HepG2 (cell line): ENCODE measurements at regions not wholly inside any gene's neighbourhood (a gene's known extent, or its start where the extent isn't known, plus 50 kb on each side); places are given as distances from the start of the nearest gene placed in this dataset.
"Not testable (repeated sequence)": the region's sequence is repeated elsewhere in the genome, so short reads cannot be mapped to it uniquely, and the experiment has no call there.

ENCODE experiments used
- ATAC-seq: fragments of 200-7000 bp; cut with Tn5 transposase; 3 replicates; pipeline ENCODE4 v1.9.1; 2020; ENCODE audit warnings: mild to moderate bottlenecking, moderate library complexity
- BruUV-seq: library from RNA; stranded (reverse); fragments of 400-500 nt; replicated peaks from 2 replicates; lab custom pipeline; 2021; lab: Mats Ljungman, UMichigan
- CTCF ChIA-PET: fragments of 300-600 bp; formaldehyde crosslinking; extraction: SDS; loops from one replicate; lab custom pipeline; 2021; ENCODE audit warnings: low total read pairs, inconsistent platforms, low intra/inter-chr PET ratio; lab: Yijun Ruan, JAX
- POLR2A ChIA-PET: fragments of 350-600 bp; sonication (Branson Sonifier 250); formaldehyde crosslinking; loops from one replicate; lab custom pipeline; 2020; ENCODE audit warnings: antibody characterized with exemption, inconsistent platforms; lab: Yijun Ruan, JAX
- DNase-seq: peaks from one replicate; pipeline ENCODE4 v3.0.0-alpha.2; 2015; ENCODE audit warnings: low spot score
- FAIRE-seq: peaks from 3 replicates; lab custom pipeline; 2011; peaks lifted over from hg19 to GRCh38; lab: Jason Lieb, UNC
- H2AFZ ChIP-seq: one replicate; pipeline ENCODE4 v1.6.1; 2011; ENCODE audit warnings: low read length, inconsistent platforms
- H3K27ac ChIP-seq: fragments of 300-600 bp; 3 replicates; pipeline ENCODE4 v1.8.0; 2011; ENCODE audit warnings: mixed run types, mild to moderate bottlenecking, mixed read lengths, low read length, inconsistent platforms; ENCODE audit not compliant: insufficient read depth; ENCODE audit errors: extremely low read length
- H3K27me3 ChIP-seq, 2 experiments: fragments of 200-600 bp in 1 of 2; 2 replicates in 1 of 2; 3 replicates in 1 of 2; pipeline versions ENCODE4 v1.6.0 to v1.8.0; 2011; ENCODE audit warnings: low read length in 2 of 2, mild to moderate bottlenecking in 2 of 2, moderate library complexity in 2 of 2, inconsistent platforms in 1 of 2; ENCODE audit not compliant: insufficient read depth in 2 of 2, control insufficient read depth in 1 of 2
- H3K36me3 ChIP-seq, 2 experiments: fragments of 200-600 bp in 1 of 2; replicated peaks in 1 of 2; 2 replicates in 1 of 2; 3 replicates in 1 of 2; pipeline versions ENCODE4 v1.5.1 to v1.8.0; 2011; ENCODE audit warnings: low read length in 2 of 2, inconsistent platforms in 1 of 2; ENCODE audit not compliant: insufficient read depth in 2 of 2, control insufficient read depth in 1 of 2
- H3K4me1 ChIP-seq: 2 replicates; pipeline ENCODE4 v1.5.1; 2012; ENCODE audit warnings: low read length, inconsistent platforms; ENCODE audit not compliant: insufficient read depth
- H3K4me2 ChIP-seq: 2 replicates; pipeline ENCODE4 v1.6.0; 2011; ENCODE audit warnings: low read depth, low read length, inconsistent platforms
- H3K4me3 ChIP-seq, 3 experiments: fragments of 200-600 bp in 1 of 3; sonication (generic), shearing (Covaris generic) in 1 of 3; replicated peaks in 1 of 3; 2 replicates each; pipeline ENCODE4 v1.5.1; 2011 to 2016; ENCODE audit warnings: low read length in 3 of 3, inconsistent platforms in 2 of 3, low read depth in 2 of 3, mild to moderate bottlenecking in 2 of 3, control low read depth in 1 of 3, mixed read lengths in 1 of 3; ENCODE audit not compliant: insufficient read depth in 1 of 3
- H3K79me2 ChIP-seq: one replicate; pipeline ENCODE4 v1.6.1; 2011; ENCODE audit warnings: low read length, inconsistent platforms; ENCODE audit not compliant: insufficient read depth
- H3K9ac ChIP-seq: 2 replicates; pipeline ENCODE4 v1.6.0; 2011; ENCODE audit warnings: mild to moderate bottlenecking, low read depth, low read length, inconsistent platforms; ENCODE audit not compliant: insufficient read depth
- H3K9me3 ChIP-seq: 2 replicates; pipeline ENCODE4 v1.5.1; 2012; ENCODE audit warnings: mild to moderate bottlenecking, low read length
- H4K20me1 ChIP-seq: 2 replicates; pipeline ENCODE4 v1.6.0; 2011; ENCODE audit warnings: inconsistent platforms, mild to moderate bottlenecking, low read length, moderate library complexity; ENCODE audit not compliant: insufficient read depth
- CHD4 ChIP-seq: fragments of 200-600 bp; sonication (generic); IDR thresholded peaks from 2 replicates; pipeline ENCODE4 v1.7.0; 2017; ENCODE audit warnings: mild to moderate bottlenecking, low read length, borderline replicate concordance
- DRAP1 ChIP-seq: IDR thresholded peaks from 2 replicates; pipeline ENCODE4 v1.6.1; 2016; ENCODE audit warnings: missing genetic modification reagents, missing compliant biosample characterization
- MAFG ChIP-seq: sonication (generic); formaldehyde crosslinking; IDR thresholded peaks from 2 replicates; pipeline ENCODE4 v1.5.1; 2020; ENCODE audit warnings: mild to moderate bottlenecking, missing genetic modification reagents
- MBD4 ChIP-seq: IDR thresholded peaks from 2 replicates; pipeline ENCODE4 v1.6.1; 2012; ENCODE audit warnings: low read length, inconsistent platforms, borderline replicate concordance
- PAF1 ChIP-seq: IDR thresholded peaks from 2 replicates; pipeline ENCODE4 v1.6.1; 2016; ENCODE audit warnings: missing genetic modification reagents, missing compliant biosample characterization
- SUZ12 ChIP-seq: fragments of 150-350 bp; IDR thresholded peaks from 2 replicates; pipeline ENCODE4 v1.6.1; 2014; ENCODE audit warnings: low read depth, low read length
- TAF1 ChIP-seq: sonication (generic); formaldehyde crosslinking; IDR thresholded peaks from 2 replicates; pipeline ENCODE4 v1.4.0; 2020; ENCODE audit warnings: missing genetic modification reagents
- ZNF121 ChIP-seq: sonication (generic); formaldehyde crosslinking; IDR thresholded peaks from 2 replicates; pipeline ENCODE4 v1.5.0; 2020; ENCODE audit warnings: mild to moderate bottlenecking, missing genetic modification reagents
- ZNF275 ChIP-seq: sonication (generic); formaldehyde crosslinking; IDR thresholded peaks from 2 replicates; pipeline ENCODE4 v1.8.0; 2022; ENCODE audit warnings: missing genetic modification reagents, mild to moderate bottlenecking, inconsistent platforms, borderline replicate concordance
- WGBS: methylation state at CpG from one replicate; pipeline ENCODE4 v1.1.6; 2017; ENCODE audit warnings: low lambda C conversion rate; 5-methylcytosine and 5-hydroxymethylcytosine counted together
- in situ Hi-C: cut with HindIII; loops from 2 replicates; pipeline ENCODE4 v1.10.0; 2017; ENCODE audit warnings: low pct_unique_long_range_greater_than_20kb; ENCODE audit not compliant: extremely low pct_ligation_motif_present
- intact Hi-C: fragments of 100-400 bp; cut with micrococcal nuclease; formaldehyde crosslinking; loops from one replicate; pipeline ENCODE4 v1.10.0; 2022; ENCODE audit not compliant: unreplicated experiment

GRCh38 chr1:188752027-188752426, 1725.6 kb downstream of the BRINP3 start:
- ATAC-seq, H3K9ac ChIP-seq, H3K27me3 ChIP-seq, H2AFZ ChIP-seq, H3K36me3 ChIP-seq, H4K20me1 ChIP-seq, H3K4me1 ChIP-seq, H3K4me2 ChIP-seq, H3K4me3 ChIP-seq, in situ Hi-C loops, FAIRE-seq, intact Hi-C loops, DNase-seq, BruUV-seq, H3K79me2 ChIP-seq, H3K27ac ChIP-seq, CTCF ChIA-PET, H3K9me3 ChIP-seq, POLR2A ChIA-PET: not testable (repeated sequence)
- 27% methylated on average over 2 of the region's 3 CpGs for WGBS

- H3K27ac ChIP-seq, H3K79me2 ChIP-seq, intact Hi-C loops, FAIRE-seq, BruUV-seq, H3K4me1 ChIP-seq, H4K20me1 ChIP-seq, ATAC-seq, POLR2A ChIA-PET, H3K4me2 ChIP-seq, H3K4me3 ChIP-seq, H3K27me3 ChIP-seq, in situ Hi-C loops, CTCF ChIA-PET, H3K36me3 ChIP-seq, H3K9ac ChIP-seq, DNase-seq, H2AFZ ChIP-seq, H3K9me3 ChIP-seq: not testable (repeated sequence)
- WGBS = 68% methylated on average over 20 of the region's 24 CpGs
These were observed 1719.9 kb downstream of the BRINP3 start for GRCh38 chr1:188757747-188758146.

- ChIA-PET POLR2A (no interaction called here), CTCF (no interaction called here)
These were observed 1716.4 kb downstream of the BRINP3 start for GRCh38 chr1:188761226-188761625.

More at GRCh38 chr1:188761226-188761625, 1716.4 kb downstream of the BRINP3 start:
- H3K27ac ChIP-seq = no peak overlapping the region
- FAIRE-seq = no peak
- TF ChIP-seq ZNF121 (CRISPR knock-in tag) (no peak), TAF1 (no peak), CHD4 (no peak), MAFG (no peak), MBD4 (no peak), ZNF275 (CRISPR knock-in tag) (no peak), SUZ12 (no peak), PAF1 (CRISPR knock-in tag) (no peak), DRAP1 (CRISPR knock-in tag) (no peak)
- TF ChIP-seq, all 625 proteins: peak for 0
- Histone ChIP-seq H3K79me2 (no peaks in the 10 kb centered on the region), H3K4me3 (no peak overlapping the region), H3K36me3 (no peaks in the 10 kb centered on the region), H4K20me1 (no peaks in the 10 kb centered on the region), H3K4me2 (no peak overlapping the region), H3K27me3 (no peaks in the 10 kb centered on the region), H3K4me1 (no peaks in the 10 kb centered on the region), H2AFZ (no peak overlapping the region), H3K9ac (no peak overlapping the region), H3K9me3 (no peaks in the 10 kb centered on the region)
- no peak for DNase-seq
- in situ Hi-C loops (no loop called here), intact Hi-C loops (no loop called here)
- WGBS = 0% methylated on average over 1 of the region's 1 CpG
- no TSS peak for BruUV-seq
- no peak for ATAC-seq
